Nephron progenitor cell (in vitro differentiated cells): ENCODE measurements at regions not wholly inside any gene's neighbourhood (a gene's known extent, or its start where the extent isn't known, plus 50 kb on each side); places are given as distances from the start of the nearest gene placed in this dataset.

Experiments used
- DNase-seq: peaks from one replicate; pipeline ENCODE4 v3.0.0; 2021
- H3K27ac Mint-ChIP-seq: 2 replicates; pipeline ENCODE4 v1.8.0; 2021; ENCODE audit warnings: mild to moderate bottlenecking, moderate library complexity, mixed read lengths
- H3K27me3 Mint-ChIP-seq: 2 replicates; pipeline ENCODE4 v1.8.0; 2021; ENCODE audit warnings: mild to moderate bottlenecking, low read depth, mixed read lengths; ENCODE audit not compliant: poor library complexity
- H3K36me3 Mint-ChIP-seq: 2 replicates; pipeline ENCODE4 v1.8.0; 2021; ENCODE audit warnings: low read depth, mixed read lengths
- H3K4me1 Mint-ChIP-seq: 2 replicates; pipeline ENCODE4 v1.8.0; 2021; ENCODE audit warnings: mixed read lengths
- H3K4me3 Mint-ChIP-seq: 2 replicates; pipeline ENCODE4 v1.8.0; 2021; ENCODE audit warnings: mild to moderate bottlenecking, moderate library complexity, mixed read lengths
- H3K9me3 Mint-ChIP-seq: 2 replicates; pipeline ENCODE4 v1.8.0; 2021; ENCODE audit warnings: mild to moderate bottlenecking, moderate library complexity, mixed read lengths
- CTCF ChIP-seq: fragments of 200-600 bp; sonication (generic); IDR thresholded peaks from 2 replicates; pipeline ENCODE4 v1.5.0; 2021; ENCODE audit warnings: antibody characterized with exemption

- Mint-ChIP-seq H3K4me1 (no peaks in the 10 kb centered on the region), H3K27ac (no peak overlapping the region), H3K4me3 (no peak overlapping the region), H3K27me3 (no peaks in the 10 kb centered on the region), H3K9me3 (peaks cover 7% of the 10 kb centered on the region), H3K36me3 (no peaks in the 10 kb centered on the region)
- DNase-seq, result no peak
- TF ChIP-seq CTCF, result no peak
Measured at GRCh38 chr7:28245123-28245878, 64.7 kb upstream of the JAZF1 start.

DNA sequence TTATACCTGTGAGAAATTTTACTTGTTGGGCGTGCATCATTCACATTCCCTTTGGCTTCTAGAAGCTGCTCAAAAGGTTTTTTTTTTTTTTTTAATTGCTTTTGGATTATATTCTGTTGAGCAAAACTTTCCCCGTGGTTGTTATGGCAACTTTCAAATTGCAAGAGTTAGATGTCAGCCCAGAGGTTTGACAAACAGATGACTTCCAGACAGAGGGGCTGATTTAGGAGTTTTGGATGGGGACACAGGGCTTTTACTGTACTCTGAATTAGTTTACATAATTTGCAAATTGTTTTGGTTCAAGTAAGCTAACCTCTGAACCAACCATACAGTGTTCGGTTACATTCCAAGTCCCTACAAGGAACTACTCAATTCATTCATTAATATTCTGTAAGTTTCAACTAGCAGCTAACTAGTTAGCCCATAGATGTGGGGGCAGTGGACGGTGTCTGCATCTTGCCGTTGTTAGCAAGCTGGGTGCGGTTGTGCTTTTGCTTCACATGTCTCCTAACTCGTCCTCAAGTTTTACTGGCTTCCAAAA, 66.4 kb upstream of the JAZF1 start:
- H3K9me3 Mint-ChIP-seq, result peaks cover 7% of the 10 kb centered on the region
- no peak for TF ChIP-seq CTCF
- no peaks in the 10 kb centered on the region for H3K36me3 Mint-ChIP-seq
- no peaks in the 10 kb centered on the region for H3K4me1 Mint-ChIP-seq
- no peak for DNase-seq
- H3K4me3 Mint-ChIP-seq, result no peak overlapping the region
- no peak overlapping the region for H3K27ac Mint-ChIP-seq
- no peaks in the 10 kb centered on the region for H3K27me3 Mint-ChIP-seq

DNA sequence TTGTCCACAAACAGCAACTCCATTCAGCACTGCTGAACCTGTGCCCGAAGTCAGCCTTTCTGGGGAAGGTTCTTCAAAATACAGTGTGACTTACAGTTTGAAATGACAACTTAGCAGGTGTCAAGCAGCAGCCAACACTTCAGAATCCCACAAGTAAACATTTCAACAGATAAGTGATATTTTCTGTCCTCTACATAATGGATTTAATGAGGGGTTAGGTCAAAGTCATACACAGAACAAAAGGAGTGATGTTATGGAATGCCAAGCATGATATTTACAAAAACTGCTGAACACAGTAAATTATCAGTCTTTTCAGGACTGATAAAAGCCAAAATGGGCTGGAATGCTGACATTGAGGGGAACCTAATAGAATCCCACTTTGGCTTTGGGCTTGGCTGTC, 77.6 kb upstream of the JAZF1 start:
- TF ChIP-seq CTCF, result no peak
- no peak for DNase-seq
- Mint-ChIP-seq H3K27me3 (peaks cover 4% of the 10 kb centered on the region), H3K36me3 (no peaks in the 10 kb centered on the region), H3K9me3 (peaks cover 8% of the 10 kb centered on the region), H3K27ac (no peak overlapping the region), H3K4me1 (no peaks in the 10 kb centered on the region), H3K4me3 (no peak overlapping the region)

GRCh38 chr7:28260969-28261368, 80.4 kb upstream of the JAZF1 start:
- TF ChIP-seq CTCF, result no peak
- no peak overlapping the region for H3K4me3 Mint-ChIP-seq
- H3K9me3 Mint-ChIP-seq, result peaks cover 4% of the 10 kb centered on the region
- no peak for DNase-seq
- peaks cover 4% of the 10 kb centered on the region for H3K27me3 Mint-ChIP-seq
- H3K36me3 Mint-ChIP-seq, result no peaks in the 10 kb centered on the region
- no peaks in the 10 kb centered on the region for H3K4me1 Mint-ChIP-seq
- no peak overlapping the region for H3K27ac Mint-ChIP-seq

GRCh38 chr7:28263622-28264271, 83.2 kb upstream of the JAZF1 start:
- Mint-ChIP-seq H3K27me3 (peaks cover 4% of the 10 kb centered on the region), H3K36me3 (no peaks in the 10 kb centered on the region), H3K4me3 (no peak overlapping the region), H3K9me3 (no peaks in the 10 kb centered on the region), H3K4me1 (no peaks in the 10 kb centered on the region), H3K27ac (no peak overlapping the region)
- DNase-seq, result no peak
- TF ChIP-seq CTCF, result no peak
